ENCODE measurements at regions not wholly inside any gene's neighbourhood (a gene's known extent, or its start where the extent isn't known, plus 50 kb on each side); places are given as distances from the start of the nearest gene placed in this dataset.
"Not testable (repeated sequence)": the region's sequence is repeated elsewhere in the genome, so short reads cannot be mapped to it uniquely, and the experiment has no call there.

GRCh38 chr1:200316148-200316803 lies 93.6 kb downstream of the ZNF281 start:
- no peak for DNase-seq

DNA sequence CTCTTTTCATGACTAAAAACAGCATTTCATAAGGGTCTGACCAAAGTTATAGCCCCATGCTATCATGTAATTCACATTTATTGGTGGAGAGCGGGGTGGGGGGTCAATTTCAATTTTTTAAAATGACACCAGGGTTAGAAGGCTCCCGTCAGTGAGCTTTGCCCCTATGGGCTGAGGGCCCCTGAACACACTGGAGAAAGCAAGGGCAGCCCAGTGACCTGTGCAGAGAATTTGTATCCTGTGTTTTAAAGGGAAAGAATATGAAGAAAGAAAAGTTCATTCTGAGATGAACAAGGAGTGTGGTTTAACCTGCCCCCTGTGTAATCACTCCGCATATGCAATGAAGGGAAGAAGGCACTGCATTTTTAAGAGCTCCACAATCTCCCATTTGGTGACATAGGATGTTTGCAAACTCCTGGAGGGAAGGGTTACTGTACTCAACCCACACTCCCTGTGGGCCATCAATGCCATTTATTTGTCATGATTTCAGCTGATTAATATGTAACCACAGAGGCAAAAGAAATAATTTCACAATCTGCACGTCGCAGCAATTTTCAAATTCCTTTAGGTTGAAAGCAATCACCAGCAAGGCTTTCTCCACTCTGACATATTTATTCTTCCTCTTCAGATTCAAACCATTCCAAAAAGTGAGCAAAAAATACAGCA lies 95.6 kb downstream of the ZNF281 start:
- no peak for DNase-seq

DNA sequence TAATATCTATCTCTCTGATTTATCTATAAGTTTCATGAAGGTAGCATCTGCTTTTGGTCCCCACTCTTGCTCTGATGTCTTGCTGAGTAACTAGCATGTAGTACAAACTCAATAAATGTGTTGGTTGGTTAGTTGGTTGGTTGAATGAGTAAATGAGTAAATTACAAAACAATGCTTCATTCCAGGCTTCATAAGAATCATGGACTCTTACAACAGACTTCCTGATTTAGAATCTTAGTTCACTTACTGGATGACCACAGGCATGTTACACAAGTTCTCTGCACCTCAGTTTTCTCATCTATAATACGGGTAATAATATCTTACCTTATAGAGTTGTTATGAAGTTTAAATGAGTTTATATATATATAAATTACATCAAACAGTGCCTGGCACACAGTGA lies 98.6 kb downstream of the ZNF281 start:
- DNase-seq = no peak

DNA sequence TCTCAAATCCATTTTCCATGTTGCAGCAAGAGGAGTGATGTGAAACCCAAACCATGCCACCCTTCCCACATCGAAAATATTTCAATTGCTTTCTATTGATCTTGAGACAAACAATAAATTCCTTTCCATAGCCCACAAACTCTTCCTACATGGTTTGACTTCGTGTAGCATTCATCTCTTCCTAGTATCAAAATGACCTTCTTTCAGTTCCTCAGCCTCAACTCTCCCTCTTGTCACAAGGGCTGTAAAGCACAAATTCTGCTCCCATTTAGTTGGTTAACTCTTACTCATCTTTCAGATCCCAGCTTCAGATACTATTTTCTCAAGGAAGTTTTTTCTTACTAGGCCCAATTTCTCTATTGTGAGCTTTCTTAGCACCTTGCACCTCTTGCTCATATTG lies 99.0 kb downstream of the ZNF281 start:
- no peak for DNase-seq

- DNase-seq = no peak
Observed at GRCh38 chr1:200307755-200308066, 102.1 kb downstream of the ZNF281 start.

GRCh38 chr1:200306944-200307754 lies 102.7 kb downstream of the ZNF281 start:
- DNase-seq = peak; percentile 3

DNA sequence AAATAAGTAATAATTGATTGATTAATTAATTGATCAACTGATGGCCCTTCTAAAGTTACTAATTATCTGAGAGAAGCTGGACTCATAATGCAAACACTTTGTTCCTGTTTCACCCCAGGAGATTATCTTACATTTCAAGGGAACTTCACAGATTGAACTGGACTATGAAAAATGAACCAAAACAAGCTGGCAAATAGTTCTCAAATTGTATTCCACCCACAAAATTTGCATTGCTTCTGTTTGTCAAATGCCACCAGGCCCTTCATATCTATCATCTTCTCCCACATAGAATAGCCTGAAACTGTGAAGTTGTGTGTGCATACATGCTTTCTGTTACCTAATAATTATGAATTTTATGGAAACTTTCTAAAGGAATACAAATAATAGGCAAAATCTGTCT lies 104.0 kb downstream of the ZNF281 start:
- DNase-seq = no peak

GRCh38 chr1:200304171-200304570 lies 105.7 kb downstream of the ZNF281 start:
- no peak for DNase-seq

- no peak for DNase-seq
Observed at GRCh38 chr1:200302921-200303290, 106.9 kb downstream of the ZNF281 start.

GRCh38 chr1:200302192-200302920 lies 107.5 kb downstream of the ZNF281 start:
- peak; percentile 2 for DNase-seq

DNA sequence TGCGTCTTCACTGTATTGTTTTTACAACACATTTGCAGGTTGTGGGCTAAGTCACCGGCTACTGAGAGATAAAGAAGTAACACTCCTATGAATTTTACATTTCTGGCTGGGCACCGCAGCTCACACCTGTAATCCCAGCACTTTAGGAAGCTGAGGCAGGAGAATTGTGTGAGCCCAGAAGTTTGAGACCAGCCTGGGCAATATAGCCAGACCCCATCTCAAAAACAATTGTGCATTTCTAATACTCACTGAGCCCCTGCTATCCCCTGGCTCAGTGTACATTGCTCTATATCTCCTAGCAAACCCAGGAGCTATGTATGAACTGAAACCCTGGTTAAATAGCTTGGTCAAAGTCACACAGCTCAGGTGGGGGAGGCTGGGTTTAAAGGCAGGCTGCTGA lies 108.7 kb downstream of the ZNF281 start:
- no peak for DNase-seq

- DNase-seq = no peak
Observed at GRCh38 chr1:200299571-200299970, 110.3 kb downstream of the ZNF281 start.

DNA sequence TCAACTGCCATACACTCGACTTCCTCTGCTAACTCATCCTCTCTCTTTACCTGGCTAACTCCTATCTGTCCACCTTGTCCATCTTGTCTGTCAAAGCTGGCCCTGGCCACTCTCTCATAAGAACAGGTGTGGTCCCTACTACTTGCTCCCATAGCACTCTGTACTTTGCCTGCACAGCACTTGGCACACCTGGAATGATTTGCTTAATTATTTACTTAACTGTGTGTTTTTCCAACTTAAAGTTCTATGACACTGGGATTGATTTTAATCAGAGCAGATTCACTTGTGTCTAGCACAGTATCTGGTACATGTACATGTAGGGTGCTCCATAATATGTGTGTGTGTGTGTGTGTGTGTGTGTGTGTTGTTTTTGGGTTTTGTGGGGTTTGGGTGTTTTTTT lies 111.6 kb downstream of the ZNF281 start:
- DNase-seq = no peak

GRCh38 chr1:200296091-200296661 lies 113.7 kb downstream of the ZNF281 start:
- no peak for DNase-seq

- no peak for DNase-seq
Observed at GRCh38 chr1:200294241-200294640, 115.6 kb downstream of the ZNF281 start.

GRCh38 chr1:200292699-200293098 lies 117.1 kb downstream of the ZNF281 start:
- DNase-seq = no peak

- DNase-seq = no peak
Observed at GRCh38 chr1:200291106-200291505, 118.7 kb downstream of the ZNF281 start.

DNA sequence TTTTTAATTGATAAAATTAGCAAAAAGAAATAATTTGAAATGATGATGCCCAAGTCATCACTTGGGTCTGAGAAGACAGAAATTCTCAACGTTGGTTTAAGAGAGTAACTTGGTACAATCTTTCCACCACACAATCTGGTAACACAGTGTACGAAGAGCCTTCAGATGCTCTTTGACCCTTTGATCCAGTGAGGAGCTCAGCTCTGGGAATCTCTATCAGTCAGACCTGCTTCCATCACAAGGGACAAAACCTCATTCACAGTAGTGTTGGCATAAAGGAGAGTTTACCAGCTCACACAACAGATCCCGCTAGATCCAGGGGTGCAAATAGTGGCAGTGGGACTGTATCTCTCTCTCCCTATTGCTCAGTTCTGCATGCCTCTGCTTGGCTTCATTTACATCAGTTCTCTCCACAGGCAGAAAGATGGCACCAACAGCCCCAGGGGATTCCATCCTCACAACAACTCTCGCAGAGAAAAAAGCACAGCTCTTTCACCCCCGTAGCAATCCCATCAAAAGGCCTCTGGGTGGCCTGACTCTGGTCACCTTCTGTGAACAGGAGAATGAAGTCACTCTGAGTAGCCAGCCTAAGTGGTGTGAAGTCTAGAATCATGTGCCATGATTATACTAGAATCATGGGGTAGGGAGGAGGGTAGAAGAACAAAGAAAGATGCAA lies 119.7 kb downstream of the ZNF281 start:
- DNase-seq = no peak

DNA sequence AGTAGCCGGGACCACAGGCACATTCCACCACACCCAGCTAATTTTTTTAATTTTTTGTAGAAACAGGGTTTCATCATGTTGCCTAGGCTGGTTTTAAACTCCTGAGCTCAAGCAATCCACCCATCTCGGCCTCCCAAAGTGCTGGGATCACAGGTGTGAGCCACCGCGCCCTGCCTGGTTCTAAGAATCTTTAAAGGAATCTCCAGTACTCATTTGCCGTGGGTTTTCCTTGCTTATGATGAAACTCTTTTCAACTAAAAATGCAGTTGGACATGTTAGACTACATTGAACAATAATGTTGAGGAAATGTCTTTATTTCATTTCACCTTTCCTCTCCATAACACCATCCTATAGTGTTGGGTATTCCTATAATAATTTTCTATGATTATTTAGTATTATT lies 121.6 kb downstream of the ZNF281 start:
- DNase-seq = no peak

- DNase-seq = not testable (repeated sequence)
Observed at GRCh38 chr1:200284236-200284635, 125.6 kb downstream of the ZNF281 start.

DNA sequence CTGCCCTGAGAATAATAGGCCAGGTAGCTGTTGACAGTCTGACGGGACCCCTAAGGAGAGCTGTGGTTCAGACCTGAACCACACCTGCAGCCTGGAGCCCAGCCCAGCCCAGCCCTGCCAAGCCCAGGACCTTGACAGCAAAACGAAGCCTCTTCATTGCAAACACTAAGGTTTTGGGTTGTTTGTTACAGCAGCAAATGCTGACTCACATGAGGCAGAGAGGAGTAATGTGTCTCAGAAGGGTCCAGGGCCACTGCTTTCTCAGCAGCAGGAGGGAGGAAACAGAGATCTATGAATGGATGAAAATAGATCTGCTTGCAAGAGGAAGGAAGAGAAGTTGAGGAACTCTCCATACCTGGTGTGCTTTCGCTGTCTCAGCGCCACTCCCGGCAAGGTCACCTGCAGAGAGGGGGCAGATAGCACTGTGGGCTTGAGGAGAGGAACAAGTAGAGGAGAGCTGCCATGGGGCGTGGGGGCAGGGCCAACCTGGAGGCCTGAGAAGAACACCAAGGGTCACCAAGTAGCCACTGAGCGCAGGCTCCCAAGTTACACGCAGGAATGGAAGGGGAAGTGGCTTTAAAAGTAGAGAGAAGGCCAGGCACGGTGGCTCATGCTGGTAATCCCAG lies 127.2 kb downstream of the ZNF281 start:
- no peak for DNase-seq

DNA sequence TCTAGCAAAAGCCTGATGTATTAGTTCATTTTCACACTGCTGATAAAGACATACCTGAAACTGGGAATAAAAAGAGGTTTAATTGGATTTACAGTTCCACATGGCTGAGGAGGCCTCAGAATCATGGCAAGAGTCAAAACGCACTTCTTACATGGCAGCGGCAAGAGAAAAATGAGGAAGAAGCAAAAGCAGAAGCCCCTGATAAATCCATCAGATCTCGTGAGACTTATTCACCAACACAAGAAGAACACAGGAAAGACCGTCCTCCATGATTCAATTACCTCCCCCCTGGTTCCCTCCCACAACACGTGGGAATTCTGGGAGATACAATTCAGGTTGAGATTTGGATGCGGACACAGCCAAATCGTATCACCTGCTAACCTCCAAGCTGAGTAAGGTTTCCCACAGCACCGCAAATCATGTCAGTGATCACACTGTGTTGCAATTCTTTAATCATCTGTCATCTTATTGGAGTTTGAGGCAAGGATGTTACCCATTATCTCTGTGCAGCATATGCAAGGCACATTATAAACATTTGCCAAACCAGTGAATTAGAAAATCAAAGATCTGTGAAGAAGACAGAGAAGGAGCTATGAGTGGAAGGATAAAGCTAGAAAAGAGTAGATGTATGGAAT lies 128.5 kb downstream of the ZNF281 start:
- no peak for DNase-seq
